ENCODE measurements at regions not wholly inside any gene's neighbourhood (a gene's known extent, or its start where the extent isn't known, plus 50 kb on each side); places are given as distances from the start of the nearest gene placed in this dataset.

- Histone ChIP-seq H4K20me1 (ENCODE audit: control insufficient read depth, insufficient read depth, low read depth, low read length) (no peaks in the 10 kb centered on the region), H3K79me2 (ENCODE audit: control insufficient read depth, low read length) (no peaks in the 10 kb centered on the region), H3K27me3 (ENCODE audit: control insufficient read depth, low read length) (no peaks in the 10 kb centered on the region), H3K4me3 (ENCODE audit: low read length) (no peak overlapping the region), H3K9me3 (ENCODE audit: control insufficient read depth, insufficient read depth, low read length) (no peaks in the 10 kb centered on the region), H3K4me1 (ENCODE audit: control insufficient read depth, low read length) (no peaks in the 10 kb centered on the region), H3K36me3 (ENCODE audit: control insufficient read depth, low read length) (no peaks in the 10 kb centered on the region), H3K27ac (ENCODE audit: low read depth, low read length) (no peak overlapping the region), H3K9me2 (replicated peaks; ENCODE audit: control insufficient read depth, low read length) (no peaks in the 10 kb centered on the region), H3K4me2 (ENCODE audit: low read length) (no peak overlapping the region), H3F3A (ENCODE audit: control insufficient read depth, insufficient read depth) (no peaks in the 10 kb centered on the region)
- TF ChIP-seq EZH2phosphoT487 (IDR thresholded peaks at IDR 0.05; ENCODE audit: borderline replicate concordance, low read length) = no peak
- no peak for TF ChIP-seq CTCF (IDR thresholded peaks at IDR 0.05; ENCODE audit: low read depth, low read length, poor library complexity, severe bottlenecking)
Measured at GRCh38 chr6:22106451-22106850, 190.4 kb downstream of the PRL start.

GRCh38 chr6:22106961-22107360 lies 189.9 kb downstream of the PRL start:
- H3K79me2 ChIP-seq (ENCODE audit: control insufficient read depth, low read length) = no peaks in the 10 kb centered on the region
- H3K4me3 ChIP-seq (ENCODE audit: low read length) = no peak overlapping the region
- no peaks in the 10 kb centered on the region for H3K4me1 ChIP-seq (ENCODE audit: control insufficient read depth, low read length)
- no peak overlapping the region for H3K27ac ChIP-seq (ENCODE audit: low read depth, low read length)
- H4K20me1 ChIP-seq (ENCODE audit: control insufficient read depth, insufficient read depth, low read depth, low read length) = no peaks in the 10 kb centered on the region
- H3K36me3 ChIP-seq (ENCODE audit: control insufficient read depth, low read length) = no peaks in the 10 kb centered on the region
- TF ChIP-seq EZH2phosphoT487 (IDR thresholded peaks at IDR 0.05; ENCODE audit: borderline replicate concordance, low read length) (no peak), CTCF (IDR thresholded peaks at IDR 0.05; ENCODE audit: low read depth, low read length, poor library complexity, severe bottlenecking) (no peak)
- no peaks in the 10 kb centered on the region for H3K9me3 ChIP-seq (ENCODE audit: control insufficient read depth, insufficient read depth, low read length)
- H3K9me2 ChIP-seq (replicated peaks; ENCODE audit: control insufficient read depth, low read length) = no peaks in the 10 kb centered on the region
- no peaks in the 10 kb centered on the region for H3F3A ChIP-seq (ENCODE audit: control insufficient read depth, insufficient read depth)
- no peaks in the 10 kb centered on the region for H3K27me3 ChIP-seq (ENCODE audit: control insufficient read depth, low read length)
- no peak overlapping the region for H3K4me2 ChIP-seq (ENCODE audit: low read length)

- no peak overlapping the region for H3K4me2 ChIP-seq (ENCODE audit: low read length)
- H3K4me1 ChIP-seq (ENCODE audit: control insufficient read depth, low read length) = no peaks in the 10 kb centered on the region
- H4K20me1 ChIP-seq (ENCODE audit: control insufficient read depth, insufficient read depth, low read depth, low read length) = no peaks in the 10 kb centered on the region
- no peaks in the 10 kb centered on the region for H3K79me2 ChIP-seq (ENCODE audit: control insufficient read depth, low read length)
- H3K27me3 ChIP-seq (ENCODE audit: control insufficient read depth, low read length) = no peaks in the 10 kb centered on the region
- H3K4me3 ChIP-seq (ENCODE audit: low read length) = no peak overlapping the region
- no peaks in the 10 kb centered on the region for H3K36me3 ChIP-seq (ENCODE audit: control insufficient read depth, low read length)
- no peaks in the 10 kb centered on the region for H3K9me3 ChIP-seq (ENCODE audit: control insufficient read depth, insufficient read depth, low read length)
- H3K9me2 ChIP-seq (replicated peaks; ENCODE audit: control insufficient read depth, low read length) = no peaks in the 10 kb centered on the region
- no peaks in the 10 kb centered on the region for H3F3A ChIP-seq (ENCODE audit: control insufficient read depth, insufficient read depth)
- no peak for TF ChIP-seq CTCF (IDR thresholded peaks at IDR 0.05; ENCODE audit: low read depth, low read length, poor library complexity, severe bottlenecking)
- no peak for TF ChIP-seq EZH2phosphoT487 (IDR thresholded peaks at IDR 0.05; ENCODE audit: borderline replicate concordance, low read length)
- no peak overlapping the region for H3K27ac ChIP-seq (ENCODE audit: low read depth, low read length)
Measured at GRCh38 chr6:22108199-22108598, 188.6 kb downstream of the PRL start.

GRCh38 chr6:22110061-22110460 lies 186.8 kb downstream of the PRL start:
- TF ChIP-seq CTCF (IDR thresholded peaks at IDR 0.05; ENCODE audit: low read depth, low read length, poor library complexity, severe bottlenecking) = no peak
- no peak for TF ChIP-seq EZH2phosphoT487 (IDR thresholded peaks at IDR 0.05; ENCODE audit: borderline replicate concordance, low read length)
- Histone ChIP-seq H3K9me3 (ENCODE audit: control insufficient read depth, insufficient read depth, low read length) (no peaks in the 10 kb centered on the region), H3K9me2 (replicated peaks; ENCODE audit: control insufficient read depth, low read length) (no peaks in the 10 kb centered on the region), H3K27me3 (ENCODE audit: control insufficient read depth, low read length) (no peaks in the 10 kb centered on the region), H3K27ac (ENCODE audit: low read depth, low read length) (no peak overlapping the region), H3K36me3 (ENCODE audit: control insufficient read depth, low read length) (no peaks in the 10 kb centered on the region), H3F3A (ENCODE audit: control insufficient read depth, insufficient read depth) (no peaks in the 10 kb centered on the region), H4K20me1 (ENCODE audit: control insufficient read depth, insufficient read depth, low read depth, low read length) (no peaks in the 10 kb centered on the region), H3K4me3 (ENCODE audit: low read length) (no peak overlapping the region), H3K79me2 (ENCODE audit: control insufficient read depth, low read length) (no peaks in the 10 kb centered on the region), H3K4me2 (ENCODE audit: low read length) (no peak overlapping the region), H3K4me1 (ENCODE audit: control insufficient read depth, low read length) (no peaks in the 10 kb centered on the region)

All from DOHH2 (cell line).